Neural progenitor cell (in vitro differentiated cells): ENCODE measurements at regions not wholly inside any gene's neighbourhood (a gene's known extent, or its start where the extent isn't known, plus 50 kb on each side); places are given as distances from the start of the nearest gene placed in this dataset.
"Not testable (repeated sequence)": the region's sequence is repeated elsewhere in the genome, so short reads cannot be mapped to it uniquely, and the experiment has no call there.

Source experiments
- DNase-seq: peaks from one replicate; pipeline ENCODE4 v3.0.0-alpha.2; 2016; ENCODE audit warnings: low spot score
- H2AFZ ChIP-seq: fragments of 200-600 bp; sonication (generic); replicated peaks from 2 replicates; pipeline ENCODE4 v1.6.1; 2016; ENCODE audit warnings: antibody characterized with exemption
- H3F3A ChIP-seq: fragments of 200-600 bp; sonication (generic); 2 replicates; pipeline ENCODE4 v1.6.1; 2016; ENCODE audit warnings: antibody characterized with exemption, low read depth
- H3K27ac ChIP-seq: fragments of 200-600 bp; sonication (generic); 2 replicates; pipeline ENCODE4 v1.5.1; 2016; ENCODE audit warnings: mild to moderate bottlenecking
- H3K27me3 ChIP-seq: fragments of 200-600 bp; sonication (generic); 2 replicates; pipeline ENCODE4 v1.6.1; 2016; ENCODE audit warnings: mild to moderate bottlenecking, moderate library complexity
- H3K36me3 ChIP-seq: fragments of 200-600 bp; sonication (generic); 2 replicates; pipeline ENCODE4 v1.5.1; 2016
- H3K4me1 ChIP-seq: fragments of 200-600 bp; sonication (generic); 2 replicates; pipeline ENCODE4 v1.6.1; 2016; ENCODE audit warnings: mixed run types
- H3K4me2 ChIP-seq: fragments of 200-600 bp; sonication (generic); 2 replicates; pipeline ENCODE4 v1.6.1; 2016
- H3K4me3 ChIP-seq: fragments of 200-600 bp; sonication (generic); 2 replicates; pipeline ENCODE4 v1.5.1; 2016
- H3K79me2 ChIP-seq: fragments of 200-600 bp; sonication (generic); 2 replicates; pipeline ENCODE4 v1.6.1; 2016; ENCODE audit warnings: low read depth
- H3K9ac ChIP-seq: fragments of 200-600 bp; sonication (generic); 2 replicates; pipeline ENCODE4 v1.6.1; 2016
- H3K9me3 ChIP-seq: fragments of 200-600 bp; sonication (generic); 2 replicates; pipeline ENCODE4 v1.5.1; 2016; ENCODE audit warnings: low read depth
- H4K20me1 ChIP-seq: fragments of 200-600 bp; sonication (generic); 2 replicates; pipeline ENCODE4 v1.6.1; 2016; ENCODE audit warnings: low read depth
- H3K27ac Mint-ChIP-seq: 3 replicates; pipeline ENCODE4 v1.8.0; 2021; ENCODE audit warnings: mixed read lengths
- H3K27me3 Mint-ChIP-seq: 2 replicates; pipeline ENCODE4 v1.8.0; 2022; ENCODE audit warnings: low read depth, mild to moderate bottlenecking, inconsistent platforms, moderate library complexity, mixed read lengths; ENCODE audit not compliant: insufficient read depth
- H3K36me3 Mint-ChIP-seq: 3 replicates; pipeline ENCODE4 v1.8.0; 2021; ENCODE audit warnings: mixed read lengths
- H3K4me1 Mint-ChIP-seq: 3 replicates; pipeline ENCODE4 v1.8.0; 2021; ENCODE audit warnings: mixed read lengths
- H3K4me3 Mint-ChIP-seq: 3 replicates; pipeline ENCODE4 v1.8.0; 2021; ENCODE audit warnings: mild to moderate bottlenecking, moderate library complexity, mixed read lengths
- H3K9me3 Mint-ChIP-seq: 3 replicates; pipeline ENCODE4 v1.8.0; 2020; ENCODE audit warnings: mixed read lengths
- EZH2 ChIP-seq: fragments of 200-600 bp; sonication (generic); IDR thresholded peaks from 2 replicates; pipeline ENCODE4 v1.6.1; 2017; ENCODE audit warnings: antibody characterized with exemption, mild to moderate bottlenecking, moderate library complexity
- EZH2phosphoT487 ChIP-seq: fragments of 200-600 bp; sonication (generic); IDR thresholded peaks from 2 replicates; pipeline ENCODE4 v1.6.1; 2017; ENCODE audit warnings: antibody characterized with exemption
- TF ChIP-seq, protein P1 (sequence below): fragments of 200-600 bp; sonication (generic); IDR thresholded peaks from 2 replicates; pipeline ENCODE4 v1.5.1; 2017; ENCODE audit warnings: antibody characterized with exemption, mild to moderate bottlenecking

DNA sequence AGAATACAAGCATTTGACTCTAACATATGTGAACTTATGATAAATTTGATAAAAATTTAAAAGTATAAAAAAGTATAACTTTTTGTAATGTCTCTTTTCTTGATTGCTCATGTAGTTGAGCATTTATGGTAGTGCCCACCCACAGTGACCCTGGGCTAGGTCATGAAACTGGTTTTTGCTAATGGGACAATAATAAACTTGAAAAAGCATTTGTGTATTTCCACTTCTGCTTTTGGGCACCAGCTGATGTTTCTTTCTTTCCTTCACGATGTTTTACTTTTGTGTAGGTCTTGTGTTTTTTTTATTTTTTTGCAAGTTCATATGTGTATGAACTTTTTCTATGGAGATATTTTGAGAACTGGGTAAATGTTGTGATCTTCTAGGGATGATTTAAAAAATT lies 313.1 kb downstream of the CBLL2 start:
- no peaks in the 10 kb centered on the region for H3K79me2 ChIP-seq
- no peak for DNase-seq
- no peak overlapping the region for H3K9ac ChIP-seq
- TF ChIP-seq EZH2: no peak
- TF ChIP-seq EZH2phosphoT487: no peak
- TF ChIP-seq, protein P1, sequence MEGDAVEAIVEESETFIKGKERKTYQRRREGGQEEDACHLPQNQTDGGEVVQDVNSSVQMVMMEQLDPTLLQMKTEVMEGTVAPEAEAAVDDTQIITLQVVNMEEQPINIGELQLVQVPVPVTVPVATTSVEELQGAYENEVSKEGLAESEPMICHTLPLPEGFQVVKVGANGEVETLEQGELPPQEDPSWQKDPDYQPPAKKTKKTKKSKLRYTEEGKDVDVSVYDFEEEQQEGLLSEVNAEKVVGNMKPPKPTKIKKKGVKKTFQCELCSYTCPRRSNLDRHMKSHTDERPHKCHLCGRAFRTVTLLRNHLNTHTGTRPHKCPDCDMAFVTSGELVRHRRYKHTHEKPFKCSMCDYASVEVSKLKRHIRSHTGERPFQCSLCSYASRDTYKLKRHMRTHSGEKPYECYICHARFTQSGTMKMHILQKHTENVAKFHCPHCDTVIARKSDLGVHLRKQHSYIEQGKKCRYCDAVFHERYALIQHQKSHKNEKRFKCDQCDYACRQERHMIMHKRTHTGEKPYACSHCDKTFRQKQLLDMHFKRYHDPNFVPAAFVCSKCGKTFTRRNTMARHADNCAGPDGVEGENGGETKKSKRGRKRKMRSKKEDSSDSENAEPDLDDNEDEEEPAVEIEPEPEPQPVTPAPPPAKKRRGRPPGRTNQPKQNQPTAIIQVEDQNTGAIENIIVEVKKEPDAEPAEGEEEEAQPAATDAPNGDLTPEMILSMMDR: no peak
- no peak overlapping the region for H3K4me2 ChIP-seq
- H3K4me3 Mint-ChIP-seq: no peak overlapping the region
- no peak overlapping the region for H3K27ac Mint-ChIP-seq
- H3K9me3 ChIP-seq: peaks cover 4% of the 10 kb centered on the region
- H3K4me1 Mint-ChIP-seq: no peaks in the 10 kb centered on the region
- H3K4me3 ChIP-seq: no peak overlapping the region
- no peaks in the 10 kb centered on the region for H3F3A ChIP-seq
- no peak overlapping the region for H3K27ac ChIP-seq
- H3K4me1 ChIP-seq: no peaks in the 10 kb centered on the region
- H3K36me3 Mint-ChIP-seq: no peaks in the 10 kb centered on the region
- H3K36me3 ChIP-seq: no peaks in the 10 kb centered on the region
- no peaks in the 10 kb centered on the region for H3K27me3 ChIP-seq
- no peak overlapping the region for H2AFZ ChIP-seq
- no peaks in the 10 kb centered on the region for H3K27me3 Mint-ChIP-seq
- no peaks in the 10 kb centered on the region for H4K20me1 ChIP-seq
- no peaks in the 10 kb centered on the region for H3K9me3 Mint-ChIP-seq

DNA sequence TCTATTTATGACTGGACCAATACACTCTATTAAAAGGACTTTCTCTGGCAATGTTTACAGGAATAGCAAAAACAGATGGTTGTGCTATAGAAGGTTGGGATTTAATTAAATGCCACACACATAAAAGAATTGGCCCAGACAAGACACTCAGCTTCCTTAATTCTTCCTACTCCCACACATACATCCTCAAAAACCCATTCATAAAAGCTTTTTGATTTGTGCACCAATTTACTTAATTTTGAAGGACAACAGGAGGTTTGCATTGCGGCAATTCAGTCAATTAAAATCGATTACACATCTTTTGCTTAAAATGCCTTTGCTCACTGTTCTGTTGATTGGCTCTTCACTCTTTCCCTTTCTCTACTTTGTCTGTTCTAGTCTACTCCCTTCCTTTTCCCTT lies 317.1 kb downstream of the CBLL2 start:
- H3K9ac ChIP-seq: no peak overlapping the region
- no peak overlapping the region for H3K27ac Mint-ChIP-seq
- no peaks in the 10 kb centered on the region for H3K27me3 ChIP-seq
- H3K36me3 ChIP-seq: no peaks in the 10 kb centered on the region
- H3K9me3 ChIP-seq: peaks cover 4% of the 10 kb centered on the region
- no peak overlapping the region for H3K4me2 ChIP-seq
- no peaks in the 10 kb centered on the region for H3K9me3 Mint-ChIP-seq
- no peak for DNase-seq
- no peaks in the 10 kb centered on the region for H3K27me3 Mint-ChIP-seq
- no peak overlapping the region for H3K4me3 ChIP-seq
- H3F3A ChIP-seq: no peaks in the 10 kb centered on the region
- no peaks in the 10 kb centered on the region for H3K4me1 Mint-ChIP-seq
- no peaks in the 10 kb centered on the region for H3K36me3 Mint-ChIP-seq
- no peak overlapping the region for H3K27ac ChIP-seq
- TF ChIP-seq, protein P1: no peak
- TF ChIP-seq EZH2phosphoT487 (no peak), EZH2 (no peak)
- no peak overlapping the region for H3K4me3 Mint-ChIP-seq
- no peaks in the 10 kb centered on the region for H4K20me1 ChIP-seq
- no peak overlapping the region for H2AFZ ChIP-seq
- H3K4me1 ChIP-seq: no peaks in the 10 kb centered on the region
- H3K79me2 ChIP-seq: no peaks in the 10 kb centered on the region

DNA sequence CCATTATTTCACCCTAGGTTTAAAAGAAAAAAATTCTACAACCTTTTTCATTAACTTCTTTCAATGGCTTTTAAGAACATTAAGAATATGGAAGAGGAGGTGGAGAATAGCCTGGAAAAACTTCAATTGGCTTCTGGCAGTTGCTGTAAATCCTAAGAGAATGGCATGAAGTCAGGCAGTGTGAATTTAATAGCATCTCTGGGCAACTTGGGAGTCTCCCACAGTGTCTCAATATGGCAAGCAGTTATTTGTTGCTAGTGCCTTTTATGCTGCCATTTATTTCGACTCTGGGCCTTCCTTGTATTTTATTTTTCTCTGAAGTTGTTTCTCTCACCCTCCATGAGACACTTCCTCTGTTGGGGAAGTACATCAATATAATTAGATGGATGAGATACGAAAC lies 322.1 kb downstream of the CBLL2 start:
- H3K9ac ChIP-seq: no peak overlapping the region
- H3K27ac ChIP-seq: no peak overlapping the region
- Mint-ChIP-seq H3K4me1 (no peaks in the 10 kb centered on the region), H3K27ac (no peak overlapping the region), H3K9me3 (no peaks in the 10 kb centered on the region), H3K27me3 (no peaks in the 10 kb centered on the region), H3K4me3 (no peak overlapping the region), H3K36me3 (no peaks in the 10 kb centered on the region)
- H2AFZ ChIP-seq: no peak overlapping the region
- no peak overlapping the region for H3K4me2 ChIP-seq
- H3K36me3 ChIP-seq: no peaks in the 10 kb centered on the region
- no peaks in the 10 kb centered on the region for H3K4me1 ChIP-seq
- H3K27me3 ChIP-seq: no peaks in the 10 kb centered on the region
- no peaks in the 10 kb centered on the region for H4K20me1 ChIP-seq
- no peak for DNase-seq
- no peak overlapping the region for H3K4me3 ChIP-seq
- H3K9me3 ChIP-seq: peaks cover 4% of the 10 kb centered on the region
- H3K79me2 ChIP-seq: no peaks in the 10 kb centered on the region
- TF ChIP-seq EZH2phosphoT487 (no peak), EZH2 (no peak)
- TF ChIP-seq, protein P1: no peak
- no peaks in the 10 kb centered on the region for H3F3A ChIP-seq

DNA sequence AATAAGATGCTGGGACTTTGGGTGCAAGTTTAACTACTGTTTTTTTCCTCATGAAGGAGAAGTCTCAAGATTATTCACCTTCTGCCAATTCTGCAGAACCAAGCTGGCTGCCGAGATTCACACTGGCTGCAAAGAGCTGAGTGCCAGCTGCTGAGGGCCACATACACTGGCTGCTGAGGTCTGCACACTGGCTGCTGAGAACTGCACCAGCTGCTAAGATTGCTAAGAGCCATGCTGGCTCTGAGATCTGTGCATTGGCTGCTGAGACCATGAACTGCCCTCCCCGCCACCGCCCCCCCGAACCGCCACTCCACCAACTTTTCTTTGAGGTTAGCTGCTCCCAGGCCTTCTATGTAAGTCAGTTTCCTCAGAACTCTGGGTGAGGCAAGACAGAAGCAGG lies 330.3 kb downstream of the CBLL2 start:
- Mint-ChIP-seq H3K27ac (no peak overlapping the region), H3K9me3 (peaks cover 15% of the 10 kb centered on the region), H3K4me1 (no peaks in the 10 kb centered on the region), H3K27me3 (no peaks in the 10 kb centered on the region), H3K4me3 (no peak overlapping the region), H3K36me3 (no peaks in the 10 kb centered on the region)
- no peak overlapping the region for H3K4me2 ChIP-seq
- H3K4me1 ChIP-seq: no peaks in the 10 kb centered on the region
- no peak overlapping the region for H2AFZ ChIP-seq
- H3K9me3 ChIP-seq: peaks cover 5% of the 10 kb centered on the region
- no peaks in the 10 kb centered on the region for H3K27me3 ChIP-seq
- no peak overlapping the region for H3K9ac ChIP-seq
- DNase-seq: no peak
- H3K36me3 ChIP-seq: no peaks in the 10 kb centered on the region
- no peaks in the 10 kb centered on the region for H4K20me1 ChIP-seq
- H3K27ac ChIP-seq: no peak overlapping the region
- H3K79me2 ChIP-seq: no peaks in the 10 kb centered on the region
- H3F3A ChIP-seq: no peaks in the 10 kb centered on the region
- TF ChIP-seq, protein P1: no peak
- TF ChIP-seq EZH2: no peak
- no peak for TF ChIP-seq EZH2phosphoT487
- no peak overlapping the region for H3K4me3 ChIP-seq

DNA sequence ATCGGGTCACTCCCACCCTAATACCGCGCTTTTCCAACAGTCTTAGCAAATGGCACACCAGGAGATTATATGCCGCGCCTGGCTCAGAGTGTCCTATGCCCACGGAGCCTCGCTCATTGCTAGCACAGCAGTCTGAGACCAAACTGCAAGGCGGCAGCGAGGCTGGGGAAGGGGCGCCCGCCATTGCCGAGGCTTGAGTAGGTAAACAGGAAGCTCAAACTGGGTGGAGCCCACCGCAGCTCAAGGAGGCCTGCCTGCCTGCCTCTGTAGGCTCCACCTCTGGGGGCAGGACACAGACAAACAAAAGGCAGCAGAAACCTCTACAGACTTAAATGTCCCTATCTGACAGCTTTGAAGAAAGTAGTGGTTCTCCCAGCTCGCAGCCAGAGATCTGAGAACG lies 336.7 kb downstream of the CBLL2 start:
- not testable (repeated sequence) for DNase-seq, H3K27me3 Mint-ChIP-seq, H3K4me1 Mint-ChIP-seq, H3F3A ChIP-seq, H3K9ac ChIP-seq, H3K4me3 Mint-ChIP-seq, H3K27ac Mint-ChIP-seq, H3K4me1 ChIP-seq, H3K36me3 ChIP-seq, H3K4me3 ChIP-seq, H3K9me3 ChIP-seq, H3K79me2 ChIP-seq, H2AFZ ChIP-seq, H3K4me2 ChIP-seq, H4K20me1 ChIP-seq, H3K27ac ChIP-seq, H3K27me3 ChIP-seq, H3K36me3 Mint-ChIP-seq
- peaks cover 19% of the 10 kb centered on the region for H3K9me3 Mint-ChIP-seq
